K562 (cell line): ENCODE measurements at regions not wholly inside any gene's neighbourhood (a gene's known extent, or its start where the extent isn't known, plus 50 kb on each side); places are given as distances from the start of the nearest gene placed in this dataset.

ENCODE experiments used
- ATAC-seq: fragments of 200-7000 bp; cut with Tn5 transposase; 3 replicates; pipeline ENCODE4 v1.9.1; 2020; ENCODE audit warnings: moderate library complexity
- BruUV-seq: library from RNA; stranded (reverse); fragments of 400-500 nt; replicated peaks from 2 replicates; lab custom pipeline; 2021; lab: Mats Ljungman, UMichigan
- CTCF ChIA-PET: fragments of 300-600 bp; formaldehyde crosslinking; extraction: SDS; loops from one replicate; lab custom pipeline; 2021; ENCODE audit warnings: low intra/inter-chr PET ratio; lab: Yijun Ruan, JAX
- POLR2A ChIA-PET: fragments of 300-600, 350-650 bp; sonication (Branson Sonifier 250); formaldehyde crosslinking; extraction: SDS; loops from one replicate; lab custom pipeline; 2021; ENCODE audit warnings: antibody characterized with exemption, inconsistent platforms; lab: Yijun Ruan, JAX
- DNase-seq, 4 experiments: peaks; one replicate each; pipeline versions ENCODE4 v3.0.0 to v3.0.0-alpha.2; 2011 to 2018; ENCODE audit warnings: low spot score in 3 of 4, mixed read lengths in 3 of 4; ENCODE audit errors: extremely low read depth in 1 of 4
- FAIRE-seq: peaks from 2 replicates; lab custom pipeline; 2011; peaks lifted over from hg19 to GRCh38; lab: Jason Lieb, UNC
- H2AFZ ChIP-seq: 2 replicates; pipeline ENCODE4 v1.6.0; 2011; ENCODE audit warnings: low read depth, low read length, control low read depth, inconsistent platforms
- H3K27ac ChIP-seq: fragments of 200-600 bp; 3 replicates; pipeline ENCODE4 v1.8.0; 2011; ENCODE audit warnings: low read depth, mild to moderate bottlenecking, control low read depth, inconsistent platforms, low read length, moderate library complexity, mixed read lengths; ENCODE audit errors: extremely low read depth
- H3K27me3 ChIP-seq, 2 experiments: fragments of 300-600 bp in 1 of 2; 2 replicates in 1 of 2; 3 replicates in 1 of 2; pipeline versions ENCODE4 v1.6.0 to v1.8.0; 2011; ENCODE audit warnings: inconsistent platforms in 2 of 2, low read length in 2 of 2, mild to moderate bottlenecking in 1 of 2, mixed read lengths in 1 of 2, moderate library complexity in 1 of 2; ENCODE audit not compliant: control insufficient read depth in 2 of 2, insufficient read depth in 2 of 2
- H3K36me3 ChIP-seq: fragments of 300-600 bp; 3 replicates; pipeline ENCODE4 v1.8.0; 2011; ENCODE audit warnings: mild to moderate bottlenecking, low read length, inconsistent platforms; ENCODE audit not compliant: control insufficient read depth, insufficient read depth
- H3K4me1 ChIP-seq, 2 experiments: fragments of 200-600 bp in 1 of 2; replicated peaks in 1 of 2; 2 replicates in 1 of 2; 3 replicates in 1 of 2; pipeline versions ENCODE4 v1.5.1 to v1.8.0; 2011; ENCODE audit warnings: inconsistent platforms in 2 of 2, low read length in 2 of 2, mild to moderate bottlenecking in 1 of 2, mixed read lengths in 1 of 2, moderate library complexity in 1 of 2; ENCODE audit not compliant: control insufficient read depth in 2 of 2, insufficient read depth in 2 of 2
- H3K4me2 ChIP-seq: 2 replicates; pipeline ENCODE4 v1.6.1; 2011; ENCODE audit warnings: low read length, control low read depth, inconsistent platforms, mixed read lengths; ENCODE audit not compliant: insufficient read depth
- H3K4me3 ChIP-seq: fragments of 200-600 bp; sonication (generic), shearing (Covaris generic); 2 replicates; pipeline ENCODE4 v1.5.1; 2016; ENCODE audit warnings: control low read depth, inconsistent platforms
- H3K79me2 ChIP-seq: fragments of 200-600 bp; 3 replicates; pipeline ENCODE4 v1.8.0; 2011; ENCODE audit warnings: low read length, inconsistent platforms; ENCODE audit not compliant: control insufficient read depth, insufficient read depth
- H3K9ac ChIP-seq, 2 experiments: 2 replicates each; pipeline versions ENCODE4 v1.6.0 to v1.6.1; 2011; ENCODE audit warnings: low read depth in 2 of 2, low read length in 2 of 2, control low read depth in 1 of 2, inconsistent platforms in 1 of 2, mild to moderate bottlenecking in 1 of 2, mixed read lengths in 1 of 2; ENCODE audit not compliant: insufficient read depth in 1 of 2
- H3K9me1 ChIP-seq: one replicate; pipeline ENCODE4 v1.6.0; 2011; ENCODE audit warnings: inconsistent platforms, mild to moderate bottlenecking, low read length, moderate library complexity; ENCODE audit not compliant: control insufficient read depth, insufficient read depth
- H3K9me3 ChIP-seq: replicated peaks from 2 replicates; pipeline ENCODE4 v1.5.1; 2011; ENCODE audit warnings: low read depth, low read length, inconsistent platforms; ENCODE audit not compliant: control insufficient read depth, insufficient read depth
- H4K20me1 ChIP-seq: replicated peaks from 2 replicates; pipeline ENCODE4 v1.6.1; 2011; ENCODE audit warnings: low read length, inconsistent platforms, mixed read lengths; ENCODE audit not compliant: control insufficient read depth, insufficient read depth
- ATF2 ChIP-seq: sonication (generic); formaldehyde crosslinking; IDR thresholded peaks from 2 replicates; pipeline ENCODE4 v1.8.1; 2022; ENCODE audit warnings: missing genetic modification reagents
- COPS2 ChIP-seq: fragments of 450-650 bp; conservative IDR thresholded peaks from 2 replicates; pipeline ENCODE4 v1.6.1; 2016; ENCODE audit warnings: mild to moderate bottlenecking, moderate library complexity
- FIP1L1 ChIP-seq: fragments of 200-400 bp; formaldehyde crosslinking; IDR thresholded peaks from 2 replicates; pipeline ENCODE4 v1.6.1; 2018; ENCODE audit warnings: mild to moderate bottlenecking, low read depth, low read length; ENCODE audit not compliant: poor library complexity, severe bottlenecking
- HES1 ChIP-seq: fragments of 450-650 bp; IDR thresholded peaks from 2 replicates; pipeline ENCODE4 v1.6.1; 2016; ENCODE audit warnings: low read depth, mild to moderate bottlenecking, moderate library complexity
- MECOM ChIP-seq: fragments of 250-450 bp; sonication (Bioruptor Pico); IDR thresholded peaks from 2 replicates; pipeline ENCODE4 v1.8.0; 2022; ENCODE audit warnings: inconsistent platforms
- NEUROD1 ChIP-seq: fragments of 150-350 bp; IDR thresholded peaks from 2 replicates; pipeline ENCODE4 v1.6.1; 2014; ENCODE audit warnings: borderline replicate concordance, low read length, low read depth; ENCODE audit not compliant: partially characterized antibody
- NR2C1 ChIP-seq, 2 experiments: fragments of 450-650 bp; IDR thresholded peaks; 2 replicates each; pipeline ENCODE4 v1.6.1; 2017; ENCODE audit warnings: mild to moderate bottlenecking in 2 of 2, antibody characterized with exemption in 1 of 2, inconsistent platforms in 1 of 2, missing compliant biosample characterization in 1 of 2, missing genetic modification characterization in 1 of 2
- RFX5 ChIP-seq: IDR thresholded peaks from 2 replicates; pipeline ENCODE4 v1.6.1; 2011; ENCODE audit warnings: low read depth, mild to moderate bottlenecking, improper control_type of control experiment, low read length
- ZNF316 ChIP-seq: fragments of 450-650 bp; IDR thresholded peaks from 2 replicates; pipeline ENCODE4 v1.6.1; 2016
- ZNF785 ChIP-seq: fragments of 250-450 bp; sonication (Bioruptor Pico); IDR thresholded peaks from 2 replicates; pipeline ENCODE4 v1.4.0; 2020; ENCODE audit warnings: mild to moderate bottlenecking
- WGBS: fragments of 100-300 bp; shearing (Covaris generic); methylation state at CpG from one replicate; pipeline ENCODE4 v1.1.6; 2016; ENCODE audit warnings: low coverage, mixed read lengths; ENCODE audit not compliant: insufficient coverage; ENCODE audit errors: missing lambda C conversion rate; 5-methylcytosine and 5-hydroxymethylcytosine counted together
- in situ Hi-C: fragments of 300-500 bp; cut with MboI; formaldehyde crosslinking; loops from 4 replicates; pipeline ENCODE4 v1.15.0; 2018; ENCODE audit warnings: inconsistent platforms, mixed read lengths
- intact Hi-C: fragments of 100-400 bp; cut with micrococcal nuclease; formaldehyde crosslinking; loops from 2 replicates; pipeline ENCODE4 v1.14.2; 2022
- TF ChIP-seq, protein P1 (sequence below): fragments of 450-650 bp; IDR thresholded peaks from 2 replicates; pipeline ENCODE4 v1.6.1; 2018; ENCODE audit warnings: mild to moderate bottlenecking, low read depth; ENCODE audit not compliant: partially characterized antibody
- TF ChIP-seq, protein P2 (sequence below): fragments of 200-800 bp; sonication (Bioruptor generic); IDR thresholded peaks from 2 replicates; pipeline ENCODE4 v1.6.1; 2017; ENCODE audit warnings: missing genetic modification characterization, missing compliant biosample characterization

- TF ChIP-seq ZNF316 (peak; percentile 3; the same call in 1 of the 2 replicates), ATF2 (CRISPR knock-in tag) (no peak)
- Histone ChIP-seq H3K9ac (no peak overlapping the region), H3K9me3 (no peaks in the 10 kb centered on the region), H3K27ac (no peak overlapping the region), H3K27me3 (no peaks in the 10 kb centered on the region), H3K36me3 (no peaks in the 10 kb centered on the region), H3K4me3 (no peak overlapping the region), H3K9me1 (no peaks in the 10 kb centered on the region), H2AFZ (no peak overlapping the region), H3K4me2 (no peak overlapping the region), H3K79me2 (no peaks in the 10 kb centered on the region), H4K20me1 (no peaks in the 10 kb centered on the region), H3K4me1 (no peaks in the 10 kb centered on the region)
- ATAC-seq (no peak), DNase-seq (no peak), FAIRE-seq (no peak)
- in situ Hi-C loops: no loop called here
- WGBS: 0% methylated on average over 2 of the region's 2 CpGs
- intact Hi-C loops: no loop called here
- BruUV-seq: no TSS peak
- POLR2A ChIA-PET: no interaction called here
- CTCF ChIA-PET: no interaction called here
Measured at GRCh38 chr1:98305362-98305761, 356.2 kb upstream of the SNX7 start.

DNA sequence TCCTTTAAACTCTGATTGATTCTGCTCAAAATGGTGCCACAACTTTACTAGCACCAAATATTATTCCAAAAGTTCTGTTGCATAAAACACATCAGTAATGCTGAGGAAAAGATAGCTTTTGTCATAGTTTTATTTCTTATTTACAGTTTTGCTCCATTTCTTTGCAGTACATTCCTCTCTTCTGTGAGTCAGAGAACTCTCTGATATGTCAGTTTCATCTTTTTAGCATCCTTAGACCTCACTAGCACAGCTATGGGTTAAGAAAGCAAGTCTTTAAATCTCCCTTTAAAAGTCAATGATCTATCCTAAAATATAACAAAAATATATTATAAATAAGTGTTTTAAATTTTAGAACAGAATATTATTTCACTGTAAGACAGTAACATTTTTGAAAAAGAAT, 356.6 kb upstream of the SNX7 start:
- ChIA-PET CTCF (no interaction called here), POLR2A (no interaction called here)
- TF ChIP-seq, protein P1, sequence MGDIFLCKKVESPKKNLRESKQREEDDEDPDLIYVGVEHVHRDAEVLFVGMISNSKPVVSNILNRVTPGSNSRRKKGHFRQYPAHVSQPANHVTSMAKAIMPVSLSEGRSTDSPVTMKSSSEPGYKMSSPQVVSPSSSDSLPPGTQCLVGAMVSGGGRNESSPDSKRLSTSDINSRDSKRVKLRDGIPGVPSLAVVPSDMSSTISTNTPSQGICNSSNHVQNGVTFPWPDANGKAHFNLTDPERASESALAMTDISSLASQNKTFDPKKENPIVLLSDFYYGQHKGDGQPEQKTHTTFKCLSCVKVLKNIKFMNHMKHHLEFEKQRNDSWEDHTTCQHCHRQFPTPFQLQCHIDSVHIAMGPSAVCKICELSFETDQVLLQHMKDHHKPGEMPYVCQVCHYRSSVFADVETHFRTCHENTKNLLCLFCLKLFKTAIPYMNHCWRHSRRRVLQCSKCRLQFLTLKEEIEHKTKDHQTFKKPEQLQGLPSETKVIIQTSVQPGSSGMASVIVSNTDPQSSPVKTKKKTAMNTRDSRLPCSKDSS: no peak
- no peak for TF ChIP-seq MECOM
- TF ChIP-seq FIP1L1: no peak
- TF ChIP-seq NEUROD1: no peak
- no peak for TF ChIP-seq RFX5
- TF ChIP-seq HES1: no peak
- TF ChIP-seq, protein P2, sequence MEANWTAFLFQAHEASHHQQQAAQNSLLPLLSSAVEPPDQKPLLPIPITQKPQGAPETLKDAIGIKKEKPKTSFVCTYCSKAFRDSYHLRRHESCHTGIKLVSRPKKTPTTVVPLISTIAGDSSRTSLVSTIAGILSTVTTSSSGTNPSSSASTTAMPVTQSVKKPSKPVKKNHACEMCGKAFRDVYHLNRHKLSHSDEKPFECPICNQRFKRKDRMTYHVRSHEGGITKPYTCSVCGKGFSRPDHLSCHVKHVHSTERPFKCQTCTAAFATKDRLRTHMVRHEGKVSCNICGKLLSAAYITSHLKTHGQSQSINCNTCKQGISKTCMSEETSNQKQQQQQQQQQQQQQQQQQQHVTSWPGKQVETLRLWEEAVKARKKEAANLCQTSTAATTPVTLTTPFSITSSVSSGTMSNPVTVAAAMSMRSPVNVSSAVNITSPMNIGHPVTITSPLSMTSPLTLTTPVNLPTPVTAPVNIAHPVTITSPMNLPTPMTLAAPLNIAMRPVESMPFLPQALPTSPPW (CRISPR knock-in tag): no peak
- TF ChIP-seq COPS2: no peak
- no peak for TF ChIP-seq NR2C1 (IDR thresholded peaks at IDR 0.05)
- TF ChIP-seq NR2C1 (tag; IDR thresholded peaks at IDR 0.05): no peak
- no peak for TF ChIP-seq ZNF785

More for the DNA sequence above, 356.6 kb upstream of the SNX7 start:
- BruUV-seq: no TSS peak
- no peaks in the 10 kb centered on the region for H3K9me3 ChIP-seq
- no peak overlapping the region for H2AFZ ChIP-seq
- in situ Hi-C loops: no loop called here
- no peak overlapping the region for H3K9ac ChIP-seq
- no peaks in the 10 kb centered on the region for H3K36me3 ChIP-seq
- no peak for ATAC-seq
- H3K27ac ChIP-seq: no peak overlapping the region
- H3K79me2 ChIP-seq: no peaks in the 10 kb centered on the region
- FAIRE-seq: no peak
- no peaks in the 10 kb centered on the region for H4K20me1 ChIP-seq
- DNase-seq: no peak
- H3K4me2 ChIP-seq: no peak overlapping the region
- intact Hi-C loops: no loop called here
- no peaks in the 10 kb centered on the region for H3K9me1 ChIP-seq
- H3K4me3 ChIP-seq: no peak overlapping the region
- no peaks in the 10 kb centered on the region for H3K27me3 ChIP-seq
- no peaks in the 10 kb centered on the region for H3K4me1 ChIP-seq
